GF-D8 (cell line): ENCODE measurements at regions not wholly inside any gene's neighbourhood (a gene's known extent, or its start where the extent isn't known, plus 50 kb on each side); places are given as distances from the start of the nearest gene placed in this dataset.
"Not testable (repeated sequence)": the region's sequence is repeated elsewhere in the genome, so short reads cannot be mapped to it uniquely, and the experiment has no call there.

Source experiments
- DNase-seq: peaks from one replicate; lab custom pipeline; 2025; lab: John Stamatoyannopoulos, UW

GRCh38 chr20:52008874-52009273 is 182.7 kb downstream of the ZFP64 start:
- DNase-seq, result no peak

- DNase-seq, result peak; percentile 71
Measured at GRCh38 chr20:52004715-52005114, 186.9 kb downstream of the ZFP64 start.

GRCh38 chr20:52004018-52004417 is 187.6 kb downstream of the ZFP64 start:
- DNase-seq, result no peak

GRCh38 chr20:52003415-52003814 is 188.2 kb downstream of the ZFP64 start:
- DNase-seq, result no peak

GRCh38 chr20:52001999-52002666 is 189.4 kb downstream of the ZFP64 start:
- no peak for DNase-seq

- DNase-seq, result not testable (repeated sequence)
Measured at GRCh38 chr20:51997281-51997936, 194.2 kb downstream of the ZFP64 start.

GRCh38 chr20:51995551-51995951 is 193.2 kb upstream of the SALL4 start:
- no peak for DNase-seq

- DNase-seq, result no peak
Measured at GRCh38 chr20:51994751-51995417, 192.6 kb upstream of the SALL4 start.

- DNase-seq, result no peak
Measured at GRCh38 chr20:51987812-51988211, 185.5 kb upstream of the SALL4 start.

- DNase-seq, result no peak
Measured at GRCh38 chr20:51985013-51985415, 182.7 kb upstream of the SALL4 start.

GRCh38 chr20:51980277-51980676 is 178.0 kb upstream of the SALL4 start:
- DNase-seq, result no peak

GRCh38 chr20:51979226-51979625 is 176.9 kb upstream of the SALL4 start:
- DNase-seq, result no peak

GRCh38 chr20:51978070-51978501 is 175.8 kb upstream of the SALL4 start:
- no peak for DNase-seq

- DNase-seq, result no peak
Measured at GRCh38 chr20:51972056-51972455, 169.7 kb upstream of the SALL4 start.

GRCh38 chr20:51970858-51971257 is 168.5 kb upstream of the SALL4 start:
- DNase-seq, result no peak

- no peak for DNase-seq
Measured at GRCh38 chr20:51969191-51969590, 166.9 kb upstream of the SALL4 start.

GRCh38 chr20:51968151-51968550 is 165.8 kb upstream of the SALL4 start:
- no peak for DNase-seq

GRCh38 chr20:51966296-51966971 is 164.1 kb upstream of the SALL4 start:
- DNase-seq, result no peak

- DNase-seq, result no peak
Measured at GRCh38 chr20:51961964-51962761, 159.8 kb upstream of the SALL4 start.

- DNase-seq, result no peak
Measured at GRCh38 chr20:51960047-51960675, 157.8 kb upstream of the SALL4 start.

- DNase-seq, result no peak
Measured at GRCh38 chr20:51959066-51959542, 156.8 kb upstream of the SALL4 start.
